A673 (cell line): ENCODE measurements at regions not wholly inside any gene's neighbourhood (a gene's known extent, or its start where the extent isn't known, plus 50 kb on each side); places are given as distances from the start of the nearest gene placed in this dataset.
"Not testable (repeated sequence)": the region's sequence is repeated elsewhere in the genome, so short reads cannot be mapped to it uniquely, and the experiment has no call there.

Experiments
- CTCF ChIP-seq: fragments of 300-800, 200-600 bp; sonication (generic); conservative IDR thresholded peaks from 2 replicates; pipeline ENCODE4 v1.5.1; 2017; ENCODE audit warnings: low read depth, mild to moderate bottlenecking, antibody characterized with exemption, low read length, moderate library complexity, mixed read lengths
- EZH2 ChIP-seq: fragments of 200-600 bp; sonication (generic); IDR thresholded peaks from 2 replicates; pipeline ENCODE4 v1.6.1; 2017; ENCODE audit warnings: borderline replicate concordance, low read depth, mild to moderate bottlenecking, mixed read lengths, antibody characterized with exemption, low read length; ENCODE audit not compliant: poor library complexity, severe bottlenecking

GRCh38 chr5:93213111-93213794 is 367.8 kb downstream of the NR2F1-AS1 start:
- TF ChIP-seq CTCF, EZH2: not testable (repeated sequence)
